PC-9 (cell line): ENCODE measurements at regions not wholly inside any gene's neighbourhood (a gene's known extent, or its start where the extent isn't known, plus 50 kb on each side); places are given as distances from the start of the nearest gene placed in this dataset.

Experiments used
- EZH2 ChIP-seq: fragments of 200-600 bp; sonication (generic); IDR thresholded peaks from 2 replicates; pipeline ENCODE4 v1.8.0; 2017; ENCODE audit warnings: antibody characterized with exemption, low read depth
- TF ChIP-seq, protein P1 (sequence below): fragments of 200-600 bp; sonication (generic); conservative IDR thresholded peaks from 2 replicates; pipeline ENCODE4 v1.6.1; 2017; ENCODE audit warnings: mixed run types, antibody characterized with exemption, mild to moderate bottlenecking, moderate library complexity

DNA sequence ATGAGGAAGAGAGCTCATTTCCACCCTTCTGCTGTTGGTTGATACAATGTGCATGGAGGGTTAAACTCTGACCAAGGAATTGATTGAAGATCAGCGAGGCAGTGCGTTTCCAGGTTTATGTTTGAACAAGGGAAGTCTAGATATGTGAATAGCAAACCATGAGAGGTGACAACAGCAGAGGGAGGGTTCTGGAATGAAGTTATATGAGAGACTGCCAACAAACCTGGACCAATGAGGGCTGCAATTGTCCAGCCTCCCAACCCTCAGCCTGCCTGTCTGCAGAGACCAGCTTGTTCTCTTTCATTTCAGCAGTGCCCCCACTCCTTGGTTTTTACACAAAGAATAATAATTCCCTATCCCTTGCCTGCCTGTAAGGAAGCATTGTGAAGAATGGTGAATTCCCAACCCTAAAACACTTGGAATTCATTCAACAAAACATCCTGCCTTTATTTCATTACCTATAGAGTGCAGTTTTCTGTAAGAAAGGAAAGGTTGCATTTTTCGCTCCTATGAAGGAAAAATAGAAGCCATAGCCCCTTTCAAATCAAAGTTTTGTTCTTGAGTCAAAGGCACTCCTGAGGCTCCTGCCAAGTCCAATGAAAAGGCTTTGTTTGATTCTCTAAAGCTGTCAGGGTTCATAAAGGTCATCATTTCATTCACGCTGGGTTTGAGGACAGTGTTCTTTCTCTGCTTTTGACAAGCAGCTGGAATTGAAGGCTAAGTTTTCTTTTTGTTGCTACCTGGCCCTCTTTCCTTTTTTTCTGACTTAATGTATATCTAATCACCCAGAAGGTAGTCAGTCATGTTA lies 53.6 kb upstream of the ABCC4 start:
- TF ChIP-seq, protein P1, sequence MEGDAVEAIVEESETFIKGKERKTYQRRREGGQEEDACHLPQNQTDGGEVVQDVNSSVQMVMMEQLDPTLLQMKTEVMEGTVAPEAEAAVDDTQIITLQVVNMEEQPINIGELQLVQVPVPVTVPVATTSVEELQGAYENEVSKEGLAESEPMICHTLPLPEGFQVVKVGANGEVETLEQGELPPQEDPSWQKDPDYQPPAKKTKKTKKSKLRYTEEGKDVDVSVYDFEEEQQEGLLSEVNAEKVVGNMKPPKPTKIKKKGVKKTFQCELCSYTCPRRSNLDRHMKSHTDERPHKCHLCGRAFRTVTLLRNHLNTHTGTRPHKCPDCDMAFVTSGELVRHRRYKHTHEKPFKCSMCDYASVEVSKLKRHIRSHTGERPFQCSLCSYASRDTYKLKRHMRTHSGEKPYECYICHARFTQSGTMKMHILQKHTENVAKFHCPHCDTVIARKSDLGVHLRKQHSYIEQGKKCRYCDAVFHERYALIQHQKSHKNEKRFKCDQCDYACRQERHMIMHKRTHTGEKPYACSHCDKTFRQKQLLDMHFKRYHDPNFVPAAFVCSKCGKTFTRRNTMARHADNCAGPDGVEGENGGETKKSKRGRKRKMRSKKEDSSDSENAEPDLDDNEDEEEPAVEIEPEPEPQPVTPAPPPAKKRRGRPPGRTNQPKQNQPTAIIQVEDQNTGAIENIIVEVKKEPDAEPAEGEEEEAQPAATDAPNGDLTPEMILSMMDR = no peak
- no peak for TF ChIP-seq EZH2
